ENCODE measurements at regions not wholly inside any gene's neighbourhood (a gene's known extent, or its start where the extent isn't known, plus 50 kb on each side); places are given as distances from the start of the nearest gene placed in this dataset.

DNA sequence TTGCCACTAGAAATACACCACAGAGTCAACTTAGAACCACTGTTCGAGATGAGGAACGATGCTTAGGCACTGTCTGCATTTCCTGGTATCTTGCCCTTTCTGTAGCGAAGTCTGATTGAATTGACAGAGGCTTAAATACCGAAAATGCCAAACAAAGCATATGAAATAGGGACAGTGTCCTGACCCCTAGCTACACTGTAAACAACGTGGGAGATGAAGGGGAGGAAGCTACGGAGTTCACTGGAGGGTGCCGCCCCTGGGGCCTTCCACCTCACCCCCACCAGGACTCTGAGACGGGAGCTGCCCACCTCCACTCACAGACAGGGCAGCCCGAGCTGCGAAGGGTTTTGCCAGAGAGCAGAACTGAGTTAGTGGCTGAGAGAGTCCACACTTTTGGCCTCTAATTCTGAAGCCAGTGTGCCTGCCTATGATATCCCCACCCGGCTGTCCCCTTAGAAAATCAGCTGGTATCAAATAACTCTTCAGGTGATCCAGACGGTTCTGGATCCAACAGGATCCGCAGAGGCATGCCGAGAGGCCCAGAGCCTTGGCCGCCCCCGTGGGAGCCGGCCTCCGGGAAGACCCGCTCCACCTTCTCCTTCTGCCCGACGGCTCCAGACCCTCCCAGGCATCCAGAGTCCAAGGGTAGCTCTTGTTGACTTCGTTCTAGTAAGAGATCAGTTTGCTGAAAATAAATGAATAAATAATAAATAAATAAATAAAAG lies 230.7 kb upstream of the DIO3 start:
- Histone ChIP-seq H3K79me2 (ENCODE audit: control insufficient read depth, insufficient read depth, low read length) (no peaks in the 10 kb centered on the region), H2AFZ (ENCODE audit: low read depth, low read length) (no peak overlapping the region), H3K4me2 (ENCODE audit: insufficient read depth, low read length) (no peak overlapping the region), H3K9ac (replicated peaks; ENCODE audit: extremely low read depth, insufficient read depth, low read length) (no peak overlapping the region), H3K36me3 (ENCODE audit: control insufficient read depth in 2 of 2, extremely low read depth in 1 of 2, insufficient read depth in 2 of 2, low read length in 2 of 2) (no peaks in the 10 kb centered on the region), H3K9me3 (replicated peaks; ENCODE audit: control insufficient read depth, insufficient read depth, low read length) (no peaks in the 10 kb centered on the region), H4K20me1 (replicated peaks; ENCODE audit: control insufficient read depth, extremely low read depth, insufficient read depth, low read length) (no peaks in the 10 kb centered on the region), H3K27me3 (ENCODE audit: control insufficient read depth in 2 of 2, insufficient read depth in 2 of 2, low read length in 2 of 2) (no peaks in the 10 kb centered on the region), H3K4me1 (ENCODE audit: control insufficient read depth, extremely low read depth, insufficient read depth, low read length) (no peaks in the 10 kb centered on the region), H3K9me1 (replicated peaks; ENCODE audit: control insufficient read depth, extremely low read depth, insufficient read depth, low read length) (no peaks in the 10 kb centered on the region), H3K27ac (ENCODE audit: insufficient read depth, low read depth, low read length) (no peak overlapping the region), H3K4me3 (replicated peaks in 1 of 3; ENCODE audit: insufficient read depth in 1 of 3, low read depth in 1 of 3, low read length in 3 of 3) (no peak overlapping the region)
- FAIRE-seq (no peak), DNase-seq (ENCODE audit: low read depth, low spot score) (no peak)
- ChIA-PET POLR2A (no interaction called here), CTCF (no interaction called here)
- dilution Hi-C loops (cut with MboI; ENCODE audit: extremely low pct_ligation_motif_present, low sequenced_read_pairs) (no loop called here), intact Hi-C loops (cut with micrococcal nuclease) (no loop called here)
- TF ChIP-seq MAX (IDR thresholded peaks at IDR 0.05; ENCODE audit: insufficient read depth, insufficient read length), result no peak
- no peak for TF ChIP-seq MYC (IDR thresholded peaks at IDR 0.05; ENCODE audit: low read depth, low read length)
- no peak for TF ChIP-seq FOS (IDR thresholded peaks at IDR 0.05; ENCODE audit: borderline replicate concordance, insufficient read depth, low read length)
- TF ChIP-seq, protein P1, sequence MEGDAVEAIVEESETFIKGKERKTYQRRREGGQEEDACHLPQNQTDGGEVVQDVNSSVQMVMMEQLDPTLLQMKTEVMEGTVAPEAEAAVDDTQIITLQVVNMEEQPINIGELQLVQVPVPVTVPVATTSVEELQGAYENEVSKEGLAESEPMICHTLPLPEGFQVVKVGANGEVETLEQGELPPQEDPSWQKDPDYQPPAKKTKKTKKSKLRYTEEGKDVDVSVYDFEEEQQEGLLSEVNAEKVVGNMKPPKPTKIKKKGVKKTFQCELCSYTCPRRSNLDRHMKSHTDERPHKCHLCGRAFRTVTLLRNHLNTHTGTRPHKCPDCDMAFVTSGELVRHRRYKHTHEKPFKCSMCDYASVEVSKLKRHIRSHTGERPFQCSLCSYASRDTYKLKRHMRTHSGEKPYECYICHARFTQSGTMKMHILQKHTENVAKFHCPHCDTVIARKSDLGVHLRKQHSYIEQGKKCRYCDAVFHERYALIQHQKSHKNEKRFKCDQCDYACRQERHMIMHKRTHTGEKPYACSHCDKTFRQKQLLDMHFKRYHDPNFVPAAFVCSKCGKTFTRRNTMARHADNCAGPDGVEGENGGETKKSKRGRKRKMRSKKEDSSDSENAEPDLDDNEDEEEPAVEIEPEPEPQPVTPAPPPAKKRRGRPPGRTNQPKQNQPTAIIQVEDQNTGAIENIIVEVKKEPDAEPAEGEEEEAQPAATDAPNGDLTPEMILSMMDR (IDR thresholded peaks at IDR 0.05; ENCODE audit: extremely low read depth in 1 of 2, insufficient read depth in 1 of 2, low read depth in 1 of 2, low read length in 2 of 2), result no peak
- no peak for TF ChIP-seq GATA2 (IDR thresholded peaks at IDR 0.05; ENCODE audit: insufficient read depth, insufficient read length, low read depth, low read length)
- TF ChIP-seq EZH2 (IDR thresholded peaks at IDR 0.05; ENCODE audit: borderline replicate concordance, low read depth, low read length, severe bottlenecking), result no peak
- no peak for TF ChIP-seq POLR2A (IDR thresholded peaks at IDR 0.05; ENCODE audit: low read depth, low read length)
- BruUV-seq (replicated peaks), result no TSS peak

All from endothelial cell of umbilical vein (primary cell).